ENCODE measurements at regions not wholly inside any gene's neighbourhood (a gene's known extent, or its start where the extent isn't known, plus 50 kb on each side); places are given as distances from the start of the nearest gene placed in this dataset.

DNA sequence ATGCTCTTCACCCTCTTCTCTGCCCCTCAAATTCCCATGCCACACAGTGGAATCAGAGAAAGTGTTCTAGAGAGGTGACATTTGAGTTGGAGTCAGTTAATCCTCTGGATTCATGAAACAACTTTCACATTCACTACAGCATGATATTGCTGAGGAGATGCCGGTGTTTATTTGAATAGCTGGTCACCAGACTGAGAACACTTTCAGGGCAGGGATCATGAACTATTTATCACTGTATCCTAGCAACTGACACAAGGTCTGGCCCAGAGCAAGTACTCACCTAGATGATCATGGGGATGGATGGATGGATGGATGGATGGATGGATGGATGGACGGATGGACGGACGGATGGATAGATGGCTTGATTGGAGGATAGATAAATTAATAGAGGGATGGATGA is 116.7 kb upstream of the ZMIZ1 start:
- H3K4me3 ChIP-seq (ENCODE audit: low read depth, low read length), result no peak overlapping the region
- H3K9ac ChIP-seq (ENCODE audit: low read depth, low read length), result no peak overlapping the region
- H3K27ac ChIP-seq (ENCODE audit: low read depth, low read length), result no peak overlapping the region
- no peaks in the 10 kb centered on the region for H3K36me3 ChIP-seq (ENCODE audit: control insufficient read depth, insufficient read depth, low read length)
- no peaks in the 10 kb centered on the region; the same call in 1 of the 2 replicates for H3K27me3 ChIP-seq (ENCODE audit: control insufficient read depth, insufficient read depth, low read length)
- no peaks in the 10 kb centered on the region for H3K4me1 ChIP-seq (ENCODE audit: control insufficient read depth, insufficient read depth, low read length)
- H3K9me3 ChIP-seq (ENCODE audit: control insufficient read depth, insufficient read depth, low read length), result no peaks in the 10 kb centered on the region

DNA sequence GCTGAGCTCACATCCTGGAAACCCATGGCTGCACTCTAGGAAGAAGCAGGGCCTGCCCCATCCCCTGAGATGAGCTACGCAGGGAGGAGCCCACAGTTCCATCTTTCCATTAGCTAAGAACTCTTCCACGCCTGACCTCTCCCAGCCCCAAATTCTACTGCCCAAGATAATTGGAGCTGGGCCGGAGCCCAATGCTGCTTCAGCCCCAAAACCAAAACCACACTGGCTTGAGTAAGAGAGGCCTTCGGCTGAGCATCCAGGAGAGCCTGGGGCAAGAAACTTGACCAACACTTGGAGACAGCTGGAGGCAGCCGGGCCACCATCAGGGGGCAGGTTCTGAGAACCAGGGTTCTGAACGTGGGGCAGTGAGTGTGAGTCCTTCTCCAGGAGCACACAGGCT is 116.1 kb upstream of the ZMIZ1 start:
- Histone ChIP-seq H3K27ac (ENCODE audit: low read depth, low read length) (no peak overlapping the region), H3K4me1 (ENCODE audit: control insufficient read depth, insufficient read depth, low read length) (no peaks in the 10 kb centered on the region), H3K27me3 (ENCODE audit: control insufficient read depth, insufficient read depth, low read length) (no peaks in the 10 kb centered on the region; the same call in 1 of the 2 replicates), H3K36me3 (ENCODE audit: control insufficient read depth, insufficient read depth, low read length) (no peaks in the 10 kb centered on the region), H3K4me3 (ENCODE audit: low read depth, low read length) (no peak overlapping the region), H3K9ac (ENCODE audit: low read depth, low read length) (no peak overlapping the region), H3K9me3 (ENCODE audit: control insufficient read depth, insufficient read depth, low read length) (no peaks in the 10 kb centered on the region)

DNA sequence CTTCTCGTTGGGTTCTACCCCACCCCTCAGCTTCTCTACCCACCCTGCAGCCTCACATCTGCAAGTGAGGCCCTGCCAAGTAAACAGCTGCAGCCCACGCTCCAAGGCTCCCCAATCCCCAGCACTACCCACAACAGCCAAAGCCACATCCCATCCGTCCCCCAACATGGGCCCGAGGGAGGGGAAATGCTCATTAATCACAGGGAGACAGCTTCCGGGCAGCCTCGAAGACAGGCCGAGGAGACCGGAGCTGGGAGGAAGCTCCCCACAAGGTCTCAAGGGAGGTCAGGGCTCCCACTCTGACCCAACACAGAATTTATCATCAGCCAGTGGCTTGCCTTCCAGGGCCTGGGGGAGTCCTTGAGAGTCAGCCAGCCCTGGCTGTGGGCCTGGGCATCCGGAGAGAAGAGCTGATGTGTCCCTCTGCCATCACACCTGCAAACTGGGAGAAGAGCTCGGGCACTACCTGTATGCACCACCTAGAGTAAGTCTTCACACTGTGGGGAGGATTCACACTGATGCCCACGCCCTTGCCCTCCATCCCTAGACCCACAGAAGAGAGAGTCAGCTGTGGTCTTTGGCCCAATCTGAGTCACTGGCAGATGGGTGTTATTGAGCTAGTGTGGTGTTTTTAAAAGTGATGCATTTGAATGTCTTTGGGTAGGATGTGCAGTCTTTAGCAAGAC is 115.5 kb upstream of the ZMIZ1 start:
- Histone ChIP-seq H3K4me1 (ENCODE audit: control insufficient read depth, insufficient read depth, low read length) (no peaks in the 10 kb centered on the region), H3K9ac (ENCODE audit: low read depth, low read length) (no peak overlapping the region), H3K9me3 (ENCODE audit: control insufficient read depth, insufficient read depth, low read length) (no peaks in the 10 kb centered on the region), H3K27me3 (ENCODE audit: control insufficient read depth, insufficient read depth, low read length) (no peaks in the 10 kb centered on the region; the same call in 1 of the 2 replicates), H3K27ac (ENCODE audit: low read depth, low read length) (no peak overlapping the region), H3K36me3 (ENCODE audit: control insufficient read depth, insufficient read depth, low read length) (no peaks in the 10 kb centered on the region), H3K4me3 (ENCODE audit: low read depth, low read length) (no peak overlapping the region)

DNA sequence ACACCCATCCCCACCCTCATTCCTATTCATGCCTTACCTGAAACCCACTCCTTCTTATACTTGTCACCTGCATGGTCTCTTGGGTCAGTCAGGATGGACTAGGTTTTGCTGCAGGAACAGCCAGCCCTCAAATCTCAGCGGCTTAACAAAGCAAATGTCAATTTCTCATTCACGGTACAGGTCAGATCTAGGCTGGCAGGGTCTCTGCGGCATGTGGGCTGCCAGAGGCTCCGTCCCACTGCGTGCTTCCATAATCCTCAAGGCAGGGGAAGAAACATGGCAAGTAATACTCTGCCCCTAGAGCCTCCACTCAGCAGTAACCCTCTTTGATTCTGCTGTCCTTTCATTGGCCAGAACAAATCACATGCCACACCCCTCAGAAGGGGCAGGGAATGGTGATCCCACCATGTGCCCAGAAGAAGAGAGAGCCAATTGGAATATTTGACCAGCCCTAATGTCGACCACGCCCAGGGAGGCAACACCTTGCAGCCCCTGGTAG is 114.9 kb upstream of the ZMIZ1 start:
- no peak overlapping the region for H3K9ac ChIP-seq (ENCODE audit: low read depth, low read length)
- H3K27me3 ChIP-seq (ENCODE audit: control insufficient read depth, insufficient read depth, low read length), result no peaks in the 10 kb centered on the region; the same call in 1 of the 2 replicates

DNA sequence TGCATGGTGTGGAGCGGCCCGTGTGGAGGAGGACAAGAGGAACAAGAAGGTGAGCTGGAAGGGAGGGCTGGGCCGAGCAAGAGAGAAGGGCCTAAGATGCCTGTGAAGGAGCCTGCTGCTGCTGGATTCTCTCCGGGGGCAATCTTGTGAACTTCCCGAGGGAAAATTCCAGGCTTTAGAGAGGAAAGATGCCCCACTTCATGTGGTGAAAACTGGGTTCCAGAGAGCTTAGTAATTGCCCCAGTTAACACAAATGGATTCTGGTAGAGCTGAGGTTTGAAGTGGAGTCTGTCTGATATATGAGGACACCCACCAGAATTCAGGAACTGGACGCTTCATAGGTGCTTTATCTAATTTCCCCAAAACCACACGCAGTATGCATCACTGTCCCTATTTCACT is 114.1 kb upstream of the ZMIZ1 start:
- Histone ChIP-seq H3K27ac (ENCODE audit: low read depth, low read length) (no peak overlapping the region), H3K27me3 (ENCODE audit: control insufficient read depth, insufficient read depth, low read length) (no peaks in the 10 kb centered on the region; the same call in 1 of the 2 replicates)

More for the DNA sequence above, 114.9 kb upstream of the ZMIZ1 start:
- H3K27ac ChIP-seq (ENCODE audit: low read depth, low read length), result no peak overlapping the region
- no peak overlapping the region for H3K4me3 ChIP-seq (ENCODE audit: low read depth, low read length)
- no peaks in the 10 kb centered on the region for H3K36me3 ChIP-seq (ENCODE audit: control insufficient read depth, insufficient read depth, low read length)
- no peaks in the 10 kb centered on the region for H3K4me1 ChIP-seq (ENCODE audit: control insufficient read depth, insufficient read depth, low read length)
- H3K9me3 ChIP-seq (ENCODE audit: control insufficient read depth, insufficient read depth, low read length), result no peaks in the 10 kb centered on the region

DNA sequence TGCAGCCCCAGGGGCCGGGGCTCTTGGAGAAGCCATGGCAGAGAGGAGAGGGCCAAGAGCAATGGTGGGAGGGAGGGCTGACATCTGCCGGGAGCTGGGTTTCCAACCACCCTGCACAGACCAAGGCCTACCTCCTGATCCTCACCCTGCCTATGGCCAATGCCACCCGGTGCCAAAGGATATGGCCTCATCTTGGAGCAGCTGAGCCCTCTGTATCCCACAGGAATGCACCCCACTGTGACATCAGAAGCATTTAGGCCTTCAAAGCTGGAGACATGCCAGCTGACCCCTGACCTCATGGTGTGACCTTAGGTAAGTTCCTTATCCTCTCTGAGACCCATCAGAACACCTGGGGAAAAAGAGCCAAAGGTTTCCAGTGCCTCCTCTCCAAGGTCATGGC is 113.6 kb upstream of the ZMIZ1 start:
- Histone ChIP-seq H3K4me3 (ENCODE audit: low read depth, low read length) (no peak overlapping the region), H3K27ac (ENCODE audit: low read depth, low read length) (no peak overlapping the region), H3K9me3 (ENCODE audit: control insufficient read depth, insufficient read depth, low read length) (no peaks in the 10 kb centered on the region), H3K9ac (ENCODE audit: low read depth, low read length) (no peak overlapping the region), H3K4me1 (ENCODE audit: control insufficient read depth, insufficient read depth, low read length) (no peaks in the 10 kb centered on the region), H3K36me3 (ENCODE audit: control insufficient read depth, insufficient read depth, low read length) (no peaks in the 10 kb centered on the region), H3K27me3 (ENCODE audit: control insufficient read depth, insufficient read depth, low read length) (no peaks in the 10 kb centered on the region; the same call in 1 of the 2 replicates)

More for the DNA sequence above, 114.1 kb upstream of the ZMIZ1 start:
- H3K9ac ChIP-seq (ENCODE audit: low read depth, low read length), result no peak overlapping the region
- H3K9me3 ChIP-seq (ENCODE audit: control insufficient read depth, insufficient read depth, low read length), result no peaks in the 10 kb centered on the region
- no peaks in the 10 kb centered on the region for H3K4me1 ChIP-seq (ENCODE audit: control insufficient read depth, insufficient read depth, low read length)
- no peak overlapping the region for H3K4me3 ChIP-seq (ENCODE audit: low read depth, low read length)
- H3K36me3 ChIP-seq (ENCODE audit: control insufficient read depth, insufficient read depth, low read length), result no peaks in the 10 kb centered on the region

DNA sequence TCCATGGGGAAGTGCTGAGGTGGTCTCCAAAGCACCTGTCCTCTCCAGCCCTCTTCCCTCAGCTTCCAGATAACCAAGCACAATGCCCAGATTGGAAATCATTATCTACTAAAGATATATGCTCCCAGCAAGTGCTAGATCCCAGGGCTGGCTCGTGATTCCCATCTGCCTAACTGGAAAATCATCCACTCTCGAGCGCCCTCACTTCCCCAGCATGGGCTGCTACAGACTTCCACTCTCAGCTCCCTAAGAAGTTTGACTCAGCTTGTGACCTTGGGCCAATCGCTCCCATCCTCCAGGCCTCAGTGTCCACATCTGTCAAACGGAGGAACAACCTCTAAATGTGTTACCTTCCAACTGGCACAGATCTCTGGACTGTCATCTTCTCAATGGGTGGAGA is 112.4 kb upstream of the ZMIZ1 start:
- Histone ChIP-seq H3K9ac (ENCODE audit: low read depth, low read length) (no peak overlapping the region), H3K27ac (ENCODE audit: low read depth, low read length) (no peak overlapping the region), H3K4me1 (ENCODE audit: control insufficient read depth, insufficient read depth, low read length) (no peaks in the 10 kb centered on the region), H3K9me3 (ENCODE audit: control insufficient read depth, insufficient read depth, low read length) (no peaks in the 10 kb centered on the region), H3K4me3 (ENCODE audit: low read depth, low read length) (no peak overlapping the region), H3K27me3 (ENCODE audit: control insufficient read depth, insufficient read depth, low read length) (no peaks in the 10 kb centered on the region), H3K36me3 (ENCODE audit: control insufficient read depth, insufficient read depth, low read length) (no peaks in the 10 kb centered on the region)

DNA sequence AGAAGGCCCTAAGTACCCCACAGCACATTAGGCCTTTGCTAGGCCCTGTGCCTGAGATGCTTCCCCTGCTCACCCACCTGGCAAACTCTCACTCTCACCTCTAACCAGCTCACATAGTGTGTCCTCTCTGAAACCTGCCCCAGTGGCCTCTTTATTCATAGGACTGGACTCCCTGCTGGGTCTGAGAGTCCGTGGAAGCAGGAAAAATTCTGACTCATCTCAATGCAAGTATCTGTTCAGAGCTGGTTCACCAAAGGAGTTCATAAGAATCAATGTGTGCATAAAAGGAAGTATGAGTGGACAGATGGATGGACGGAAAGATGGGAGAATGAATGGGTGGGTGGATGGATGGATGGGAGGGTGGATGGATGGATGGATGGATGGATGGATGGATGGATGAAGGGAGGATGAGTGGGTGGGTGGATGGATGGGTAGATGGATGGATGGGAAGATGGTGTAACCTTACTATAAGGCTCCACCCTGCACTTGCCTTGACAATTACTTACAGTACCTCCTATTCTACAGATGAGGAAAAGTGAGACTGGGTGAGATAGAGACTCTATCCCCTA is 111.2 kb upstream of the ZMIZ1 start:
- Histone ChIP-seq H3K27me3 (ENCODE audit: control insufficient read depth, insufficient read depth, low read length) (no peaks in the 10 kb centered on the region), H3K9me3 (ENCODE audit: control insufficient read depth, insufficient read depth, low read length) (no peaks in the 10 kb centered on the region), H3K4me1 (ENCODE audit: control insufficient read depth, insufficient read depth, low read length) (peaks cover 2% of the 10 kb centered on the region; the same call in 1 of the 2 replicates), H3K9ac (ENCODE audit: low read depth, low read length) (no peak overlapping the region), H3K4me3 (ENCODE audit: low read depth, low read length) (no peak overlapping the region), H3K27ac (ENCODE audit: low read depth, low read length) (no peak overlapping the region), H3K36me3 (ENCODE audit: control insufficient read depth, insufficient read depth, low read length) (no peaks in the 10 kb centered on the region)

DNA sequence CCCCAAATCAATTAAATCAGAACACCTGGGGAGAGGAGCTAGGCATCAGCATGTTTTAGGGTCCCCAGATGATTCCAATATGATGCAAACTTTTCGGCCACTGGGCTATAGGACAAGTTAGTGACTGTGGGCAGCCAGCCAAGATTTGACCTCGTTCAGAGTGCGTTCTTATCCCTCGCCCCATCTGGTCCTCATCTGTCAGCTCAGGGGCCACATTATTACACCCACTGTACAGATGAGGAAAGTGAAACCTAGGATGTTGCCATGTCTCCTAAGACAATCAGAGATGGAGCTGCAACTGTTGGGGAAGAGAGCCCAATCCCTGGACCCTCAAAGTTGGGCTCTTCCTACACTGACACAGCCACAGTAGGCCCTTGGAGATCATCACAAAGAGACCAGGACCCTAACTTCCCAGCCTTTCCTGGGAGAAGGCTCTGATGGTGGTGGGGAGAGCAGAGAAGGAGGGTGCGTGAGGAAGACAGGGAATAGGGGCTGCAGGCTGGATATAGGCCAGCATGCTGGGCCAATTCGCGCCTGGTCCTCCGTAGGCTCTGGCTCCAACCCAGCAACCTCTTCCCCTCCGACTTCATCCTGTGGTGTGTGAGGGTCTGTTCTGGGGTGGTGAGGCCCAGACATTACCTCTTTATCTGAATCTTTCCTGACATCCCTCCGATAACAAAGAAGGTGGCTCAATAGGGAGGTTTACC is 109.4 kb upstream of the ZMIZ1 start:
- no peaks in the 10 kb centered on the region for H3K9me3 ChIP-seq (ENCODE audit: control insufficient read depth, insufficient read depth, low read length)
- no peaks in the 10 kb centered on the region for H3K27me3 ChIP-seq (ENCODE audit: control insufficient read depth, insufficient read depth, low read length)
- H3K36me3 ChIP-seq (ENCODE audit: control insufficient read depth, insufficient read depth, low read length), result no peaks in the 10 kb centered on the region
- H3K27ac ChIP-seq (ENCODE audit: low read depth, low read length), result no peak overlapping the region
- no peak overlapping the region for H3K4me3 ChIP-seq (ENCODE audit: low read depth, low read length)
- H3K9ac ChIP-seq (ENCODE audit: low read depth, low read length), result no peak overlapping the region
- peaks cover 13% of the 10 kb centered on the region for H3K4me1 ChIP-seq (ENCODE audit: control insufficient read depth, insufficient read depth, low read length)

DNA sequence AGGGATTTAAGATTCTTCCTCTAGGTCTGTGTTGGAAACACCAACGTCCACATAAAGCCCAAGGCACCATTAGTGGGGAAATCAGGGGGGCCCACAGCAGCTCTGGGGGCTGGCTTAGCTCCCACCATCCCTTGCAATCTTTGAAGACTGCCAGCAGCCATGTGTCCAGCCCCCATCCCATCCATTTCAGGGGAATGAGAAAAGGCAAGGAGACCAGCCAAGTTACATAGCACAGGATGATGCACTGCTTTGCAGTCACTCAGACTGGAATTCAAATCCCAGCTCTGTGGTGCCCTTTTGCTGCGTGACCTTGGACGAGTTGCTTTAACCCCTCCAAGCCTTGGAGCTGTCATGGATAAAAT is 108.9 kb upstream of the ZMIZ1 start:
- Histone ChIP-seq H3K4me1 (ENCODE audit: control insufficient read depth, insufficient read depth, low read length) (peaks cover 19% of the 10 kb centered on the region), H3K27me3 (ENCODE audit: control insufficient read depth, insufficient read depth, low read length) (no peaks in the 10 kb centered on the region), H3K9ac (ENCODE audit: low read depth, low read length) (no peak overlapping the region), H3K4me3 (ENCODE audit: low read depth, low read length) (no peak overlapping the region), H3K36me3 (ENCODE audit: control insufficient read depth, insufficient read depth, low read length) (no peaks in the 10 kb centered on the region), H3K27ac (ENCODE audit: low read depth, low read length) (no peak overlapping the region), H3K9me3 (ENCODE audit: control insufficient read depth, insufficient read depth, low read length) (no peaks in the 10 kb centered on the region)

DNA sequence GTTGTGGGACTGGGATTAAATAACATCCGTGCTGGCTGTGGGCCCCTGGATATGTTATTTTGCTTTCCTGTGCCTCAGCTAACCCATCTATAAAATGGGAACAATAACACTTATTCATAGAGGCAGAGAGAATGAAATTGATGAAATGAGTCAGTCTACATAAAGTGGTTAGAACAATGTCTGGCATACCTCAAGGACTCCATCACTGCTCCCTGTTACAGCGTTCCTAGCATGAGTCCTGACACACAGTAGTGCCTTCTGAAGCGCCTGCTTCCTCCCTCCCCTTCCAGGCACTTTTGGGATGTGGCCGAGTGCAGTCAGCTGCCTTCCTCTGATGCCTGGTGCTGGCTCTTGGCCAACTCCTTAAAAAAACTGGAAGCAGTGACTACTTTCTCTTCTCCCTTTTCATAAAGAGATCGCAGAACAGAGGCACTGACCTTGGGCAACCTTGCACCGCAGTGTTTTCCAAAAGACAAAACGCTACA is 108.4 kb upstream of the ZMIZ1 start:
- Histone ChIP-seq H3K27me3 (ENCODE audit: control insufficient read depth, insufficient read depth, low read length) (no peaks in the 10 kb centered on the region), H3K9me3 (ENCODE audit: control insufficient read depth, insufficient read depth, low read length) (no peaks in the 10 kb centered on the region), H3K4me3 (ENCODE audit: low read depth, low read length) (no peak overlapping the region), H3K9ac (ENCODE audit: low read depth, low read length) (no peak overlapping the region), H3K27ac (ENCODE audit: low read depth, low read length) (no peak overlapping the region), H3K4me1 (ENCODE audit: control insufficient read depth, insufficient read depth, low read length) (peaks cover 22% of the 10 kb centered on the region), H3K36me3 (ENCODE audit: control insufficient read depth, insufficient read depth, low read length) (no peaks in the 10 kb centered on the region)
